OCI-LY7 (cell line): ENCODE measurements at regions not wholly inside any gene's neighbourhood (a gene's known extent, or its start where the extent isn't known, plus 50 kb on each side); places are given as distances from the start of the nearest gene placed in this dataset.

Experiments
- CTCF ChIP-seq: fragments of 200-600 bp; sonication (generic); conservative IDR thresholded peaks from 2 replicates; pipeline ENCODE4 v1.5.1; 2014; ENCODE audit warnings: mild to moderate bottlenecking, antibody characterized with exemption, low read length, moderate library complexity, mixed read lengths
- EZH2phosphoT487 ChIP-seq: fragments of 200-600 bp; sonication (generic); IDR thresholded peaks from 2 replicates; pipeline ENCODE4 v1.6.1; 2018; ENCODE audit warnings: low read depth, borderline replicate concordance, mild to moderate bottlenecking, mixed run types, antibody characterized with exemption, low read length, moderate library complexity, mixed read lengths

GRCh38 chr13:91184244-91184926, 163.1 kb upstream of the MIR17HG start:
- TF ChIP-seq CTCF (no peak), EZH2phosphoT487 (no peak)
